ENCODE measurements at regions not wholly inside any gene's neighbourhood (a gene's known extent, or its start where the extent isn't known, plus 50 kb on each side); places are given as distances from the start of the nearest gene placed in this dataset.
"Not testable (repeated sequence)": the region's sequence is repeated elsewhere in the genome, so short reads cannot be mapped to it uniquely, and the experiment has no call there.

GRCh38 chrX:140633105-140633504 is 76.5 kb upstream of the LINC00632 start:
- not testable (repeated sequence) for H3K4me3 Mint-ChIP-seq; H3K27ac ChIP-seq (ENCODE audit: low read depth); H3K36me3 Mint-ChIP-seq (ENCODE audit: low read depth); H3K4me3 ChIP-seq; H3K4me1 Mint-ChIP-seq; H3K4me1 ChIP-seq (ENCODE audit: insufficient read depth); H4K20me1 ChIP-seq (replicated peaks; ENCODE audit: insufficient read depth); H3K9me3 Mint-ChIP-seq; H3K27me3 Mint-ChIP-seq (ENCODE audit: insufficient read depth, low read depth, poor library complexity); ATAC-seq; H3K4me2 ChIP-seq; DNase-seq (ENCODE audit: low spot score); H3K36me3 ChIP-seq (ENCODE audit: insufficient read depth); H2AFZ ChIP-seq; H3K27ac Mint-ChIP-seq; H3K27me3 ChIP-seq (ENCODE audit: insufficient read depth); H3K79me2 ChIP-seq (replicated peaks; ENCODE audit: insufficient read depth); H3F3A ChIP-seq (replicated peaks; ENCODE audit: low read depth); H3K9me2 ChIP-seq (ENCODE audit: insufficient read depth)

DNA sequence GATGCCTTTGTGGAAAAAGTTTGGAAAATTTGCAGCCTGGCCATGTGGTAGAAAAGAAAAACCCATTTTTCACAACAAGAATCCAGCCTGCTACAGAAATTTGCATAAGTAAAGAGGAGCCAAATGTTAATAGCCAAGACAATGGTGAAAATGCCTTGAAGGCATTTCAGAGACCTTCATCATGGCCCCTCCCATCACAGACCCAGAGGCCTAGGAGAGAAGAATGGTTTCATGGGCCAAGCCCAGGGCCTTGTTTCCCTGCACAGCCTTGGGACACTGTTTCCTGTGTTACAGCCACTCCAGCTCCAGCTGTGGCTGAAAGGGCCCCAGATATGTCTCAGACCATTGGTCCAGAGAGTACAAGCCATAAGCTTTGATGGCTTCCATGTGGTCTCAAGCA is 101.4 kb upstream of the LINC00632 start:
- Mint-ChIP-seq H3K27me3 (ENCODE audit: insufficient read depth, low read depth, poor library complexity) (no peaks in the 10 kb centered on the region), H3K4me3 (no peak overlapping the region), H3K4me1 (peaks cover 3% of the 10 kb centered on the region; the same call in 1 of the 3 replicates), H3K36me3 (ENCODE audit: low read depth) (peaks cover 17% of the 10 kb centered on the region; the same call in 2 of the 3 replicates), H3K27ac (no peak overlapping the region), H3K9me3 (peaks cover 19% of the 10 kb centered on the region)
- ATAC-seq (no peak), DNase-seq (ENCODE audit: low spot score) (peak; percentile 35)
- Histone ChIP-seq H4K20me1 (replicated peaks; ENCODE audit: insufficient read depth) (no peaks in the 10 kb centered on the region), H3F3A (replicated peaks; ENCODE audit: low read depth) (no peaks in the 10 kb centered on the region), H3K9me2 (ENCODE audit: insufficient read depth) (no peaks in the 10 kb centered on the region), H3K36me3 (ENCODE audit: insufficient read depth) (no peaks in the 10 kb centered on the region), H3K27me3 (ENCODE audit: insufficient read depth) (no peaks in the 10 kb centered on the region), H3K27ac (ENCODE audit: low read depth) (no peak overlapping the region), H2AFZ (no peak overlapping the region; the same call in 1 of the 2 replicates), H3K4me1 (ENCODE audit: insufficient read depth) (no peaks in the 10 kb centered on the region), H3K4me2 (no peak overlapping the region), H3K4me3 (no peak overlapping the region), H3K79me2 (replicated peaks; ENCODE audit: insufficient read depth) (no peaks in the 10 kb centered on the region)
- TF ChIP-seq REST (IDR thresholded peaks at IDR 0.05; ENCODE audit: unreplicated experiment) (no peak), EZH2 (IDR thresholded peaks at IDR 0.05; ENCODE audit: low read depth, unreplicated experiment) (no peak), POLR2AphosphoS5 (IDR thresholded peaks at IDR 0.05; ENCODE audit: low read depth) (no peak), ZNF114 (CRISPR knock-in tag; IDR thresholded peaks at IDR 0.05) (no peak), NANOG (IDR thresholded peaks at IDR 0.05; ENCODE audit: borderline replicate concordance) (no peak), EZH2phosphoT487 (IDR thresholded peaks at IDR 0.05; ENCODE audit: unreplicated experiment) (no peak), ZNF462 (CRISPR knock-in tag; IDR thresholded peaks at IDR 0.05) (no peak), ZNF331 (CRISPR knock-in tag; IDR thresholded peaks at IDR 0.05; ENCODE audit: low read depth) (no peak), CREB1 (CRISPR knock-in tag; IDR thresholded peaks at IDR 0.05; ENCODE audit: low read depth) (no peak), STAT1 (IDR thresholded peaks at IDR 0.05; ENCODE audit: unreplicated experiment) (no peak), ETS1 (IDR thresholded peaks at IDR 0.05) (no peak)
